ENCODE measurements at regions not wholly inside any gene's neighbourhood (a gene's known extent, or its start where the extent isn't known, plus 50 kb on each side); places are given as distances from the start of the nearest gene placed in this dataset.

GRCh38 chr10:5587151-5588079 lies 62.7 kb downstream of the CALML3 start:
- DNase-seq (ENCODE audit: extremely low read depth in 1 of 4, low spot score in 3 of 4) = no peak
- Histone ChIP-seq H3K9ac (ENCODE audit: insufficient read depth in 1 of 2, low read depth in 2 of 2, low read length in 2 of 2) (no peak overlapping the region), H3K9me3 (replicated peaks; ENCODE audit: control insufficient read depth, insufficient read depth, low read depth, low read length) (no peaks in the 10 kb centered on the region), H3K79me2 (ENCODE audit: control insufficient read depth, insufficient read depth, low read length) (no peaks in the 10 kb centered on the region), H3K9me1 (ENCODE audit: control insufficient read depth, insufficient read depth, low read length) (no peaks in the 10 kb centered on the region), H3K27ac (ENCODE audit: extremely low read depth, low read depth, low read length) (no peak overlapping the region), H3K4me1 (replicated peaks in 1 of 2; ENCODE audit: control insufficient read depth in 2 of 2, insufficient read depth in 2 of 2, low read length in 2 of 2) (peaks cover 13 to 22% of the 10 kb centered on the region in 2 experiments), H2AFZ (ENCODE audit: low read depth, low read length) (no peak overlapping the region), H4K20me1 (replicated peaks; ENCODE audit: control insufficient read depth, insufficient read depth, low read length) (no peaks in the 10 kb centered on the region), H3K27me3 (ENCODE audit: control insufficient read depth in 2 of 2, insufficient read depth in 2 of 2, low read length in 2 of 2) (peaks cover 0 to 7% of the 10 kb centered on the region in 2 experiments; a peak in 1 of 5 replicates), H3K4me2 (ENCODE audit: insufficient read depth, low read length) (no peak overlapping the region), H3K4me3 (no peak overlapping the region), H3K36me3 (ENCODE audit: control insufficient read depth, insufficient read depth, low read length) (no peaks in the 10 kb centered on the region)
- no peak for FAIRE-seq
- in situ Hi-C loops (cut with MboI) (no loop called here), intact Hi-C loops (cut with micrococcal nuclease) (no loop called here)
- no TSS peak for BruUV-seq (replicated peaks)
- WGBS (ENCODE audit: insufficient coverage, low coverage, missing lambda C conversion rate) = 32% methylated on average over 24 of the region's 25 CpGs
- CTCF ChIA-PET (ENCODE audit: low intra/inter-chr PET ratio) = no interaction called here
- POLR2A ChIA-PET = no interaction called here
- ATAC-seq = no peak
- TF ChIP-seq TOE1 (IDR thresholded peaks at IDR 0.05; ENCODE audit: borderline replicate concordance) = no peak
- TF ChIP-seq TOE1 (CRISPR knock-in tag; IDR thresholded peaks at IDR 0.05; ENCODE audit: borderline replicate concordance, low read depth) = no peak
- TF ChIP-seq MAFK (IDR thresholded peaks at IDR 0.05; ENCODE audit: low read length) = no peak
- no peak for TF ChIP-seq AFF4 (CRISPR knock-in tag; IDR thresholded peaks at IDR 0.05)
- TF ChIP-seq KLF16 (IDR thresholded peaks at IDR 0.05) = no peak
- TF ChIP-seq HINFP (tag; conservative IDR thresholded peaks at IDR 0.05; ENCODE audit: low read depth) = no peak
- no peak for TF ChIP-seq NBN (IDR thresholded peaks at IDR 0.05; ENCODE audit: low read depth)

Measured in K562 (cell line).